ENCODE measurements at regions not wholly inside any gene's neighbourhood (a gene's known extent, or its start where the extent isn't known, plus 50 kb on each side); places are given as distances from the start of the nearest gene placed in this dataset.

- TF ChIP-seq CTCF (conservative IDR thresholded peaks at IDR 0.05; ENCODE audit: low read depth, low read length), result no peak
- no peak for TF ChIP-seq EZH2phosphoT487 (IDR thresholded peaks at IDR 0.05; ENCODE audit: borderline replicate concordance, low read length)
These were observed 73.5 kb downstream of the PSMG1 start for GRCh38 chr21:39109596-39110210.
